Fibroblast of skin of right quadriceps (primary cell): ENCODE measurements at regions not wholly inside any gene's neighbourhood (a gene's known extent, or its start where the extent isn't known, plus 50 kb on each side); places are given as distances from the start of the nearest gene placed in this dataset.
"Not testable (repeated sequence)": the region's sequence is repeated elsewhere in the genome, so short reads cannot be mapped to it uniquely, and the experiment has no call there.

Experiments used
- DNase-seq: peaks from one replicate; pipeline ENCODE4 v3.0.0-alpha.2; 2013

DNA sequence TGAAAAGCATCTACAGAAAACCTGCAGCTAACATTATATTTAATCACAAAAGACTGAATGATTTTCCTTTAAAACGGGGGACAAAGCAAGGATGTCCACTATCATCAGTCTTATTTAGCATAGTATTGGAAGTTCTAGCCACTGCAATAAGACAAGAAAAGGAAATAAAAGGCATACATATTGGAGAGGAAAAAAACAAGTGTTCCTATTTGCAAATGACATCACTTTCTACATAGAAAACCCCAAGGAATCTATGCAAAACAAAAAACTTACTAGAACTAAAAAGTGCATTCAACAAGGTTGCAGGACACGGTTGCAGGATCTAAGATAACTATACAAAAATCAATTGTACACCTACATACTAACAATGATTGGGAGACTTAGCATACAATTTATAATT is 101.6 kb upstream of the MEF2A start:
- DNase-seq, result no peak

GRCh38 chr15:99466701-99467337 is 99.0 kb upstream of the MEF2A start:
- no peak for DNase-seq

DNA sequence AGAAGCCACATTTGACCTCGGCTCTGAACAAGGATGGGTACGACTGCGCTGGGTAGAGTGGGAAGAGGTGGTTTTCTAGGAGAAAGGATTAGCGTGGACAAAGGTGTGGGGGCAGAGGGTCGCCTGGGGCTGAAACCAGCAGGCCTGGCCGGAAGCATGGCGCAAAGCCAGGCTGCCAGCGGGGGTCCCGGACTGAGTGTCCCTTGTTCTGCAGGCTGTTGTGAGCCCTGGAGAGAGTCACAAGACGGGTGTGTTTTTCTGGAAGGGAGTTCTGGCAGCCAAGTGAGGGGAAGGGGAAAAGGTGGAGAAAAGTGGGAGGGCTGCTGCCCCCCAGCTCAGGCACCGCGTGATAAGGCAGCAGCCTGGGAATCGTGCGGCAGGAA is 98.5 kb upstream of the MEF2A start:
- DNase-seq, result no peak

GRCh38 chr15:99467853-99468464 is 97.8 kb upstream of the MEF2A start:
- no peak for DNase-seq

GRCh38 chr15:99470204-99470603 is 95.6 kb upstream of the MEF2A start:
- DNase-seq, result not testable (repeated sequence)

GRCh38 chr15:99472416-99473145 is 93.2 kb upstream of the MEF2A start:
- DNase-seq, result no peak

GRCh38 chr15:99473981-99474906 is 91.5 kb upstream of the MEF2A start:
- no peak for DNase-seq

GRCh38 chr15:99474909-99475753 is 90.7 kb upstream of the MEF2A start:
- no peak for DNase-seq

- DNase-seq, result no peak
These were observed 89.9 kb upstream of the MEF2A start for GRCh38 chr15:99475754-99476412.

DNA sequence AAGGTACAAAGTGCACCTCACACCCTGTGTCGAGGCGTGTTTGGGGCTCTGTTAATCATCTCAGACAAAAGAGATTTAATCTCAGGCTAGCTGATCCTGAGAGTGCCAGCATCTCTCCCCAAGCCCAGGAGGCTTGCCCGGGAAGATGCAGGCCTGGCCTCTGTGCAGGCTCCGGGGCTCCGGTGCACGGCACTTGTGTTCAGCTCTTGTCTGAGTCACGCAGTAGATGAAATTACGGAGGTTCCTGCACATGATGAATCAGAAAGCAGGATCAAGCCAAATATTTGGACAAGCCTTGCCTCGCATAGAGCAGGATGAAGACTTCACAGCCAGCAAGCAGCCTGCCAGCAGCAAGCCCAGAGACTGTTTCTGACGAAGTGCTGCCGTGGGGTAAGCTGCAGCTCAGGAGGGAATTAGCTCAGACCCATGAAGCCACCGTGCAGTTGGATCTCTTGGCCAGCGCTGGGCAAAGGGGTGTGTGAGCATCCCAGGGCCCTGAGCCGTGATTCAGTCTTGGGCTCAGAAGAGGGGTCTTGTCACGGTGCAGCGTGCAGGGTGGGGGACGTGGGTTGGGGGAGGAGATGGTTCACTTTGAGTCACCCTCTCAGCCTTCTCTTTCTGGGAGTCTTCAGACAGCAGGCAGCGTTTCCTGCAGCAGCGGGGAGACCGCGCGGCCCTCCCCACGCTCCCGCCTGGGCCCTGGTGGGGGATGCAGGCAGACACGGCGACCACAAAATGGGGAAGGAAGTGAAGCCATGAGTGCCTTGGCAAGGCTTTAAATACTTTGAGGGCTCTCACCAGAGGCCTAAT is 89.2 kb upstream of the MEF2A start:
- peak; percentile 98 for DNase-seq

- DNase-seq, result no peak
These were observed 87.9 kb upstream of the MEF2A start for GRCh38 chr15:99477791-99478471.

GRCh38 chr15:99478977-99479376 is 86.8 kb upstream of the MEF2A start:
- no peak for DNase-seq

- DNase-seq, result no peak
These were observed 85.6 kb upstream of the MEF2A start for GRCh38 chr15:99480016-99480810.

DNA sequence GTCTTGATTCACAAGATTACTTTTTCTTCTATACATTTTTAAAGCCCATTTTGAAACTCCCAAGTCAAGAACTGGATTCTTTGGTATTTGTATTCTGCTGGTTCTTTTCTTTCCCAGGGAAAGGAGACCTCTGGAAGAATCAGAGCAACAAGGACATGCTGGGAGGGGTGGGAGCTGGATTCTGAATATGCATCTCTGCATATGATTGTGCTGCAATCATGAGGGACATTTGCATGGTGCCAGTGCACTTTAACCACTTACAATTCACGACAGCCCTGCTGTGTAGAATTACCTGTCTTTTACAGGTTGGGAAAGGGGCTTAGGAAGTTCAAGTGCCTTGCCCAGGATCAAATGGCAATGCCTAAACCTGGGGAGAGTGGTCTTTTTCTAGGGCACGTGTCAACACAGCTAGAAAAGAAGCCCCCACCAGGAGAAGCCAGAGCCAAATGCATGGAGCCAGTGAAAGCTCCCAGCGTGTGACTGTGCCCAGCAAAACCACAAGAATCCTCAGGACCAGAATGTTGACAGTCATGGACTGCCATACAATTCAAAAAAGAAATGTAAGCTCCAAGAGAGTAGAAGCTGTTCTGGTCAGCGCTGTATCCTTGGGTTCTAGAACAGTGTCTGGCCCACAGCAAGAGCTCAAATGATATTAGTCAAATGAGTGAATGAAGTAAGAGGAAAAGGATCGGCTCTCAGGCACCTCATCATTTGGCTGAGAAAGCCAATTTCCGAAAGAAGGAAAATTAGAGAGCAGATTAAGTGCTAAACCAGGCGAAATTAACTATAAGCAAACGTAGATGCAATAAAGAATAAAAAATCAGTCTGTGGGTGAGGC is 84.5 kb upstream of the MEF2A start:
- DNase-seq, result no peak

DNA sequence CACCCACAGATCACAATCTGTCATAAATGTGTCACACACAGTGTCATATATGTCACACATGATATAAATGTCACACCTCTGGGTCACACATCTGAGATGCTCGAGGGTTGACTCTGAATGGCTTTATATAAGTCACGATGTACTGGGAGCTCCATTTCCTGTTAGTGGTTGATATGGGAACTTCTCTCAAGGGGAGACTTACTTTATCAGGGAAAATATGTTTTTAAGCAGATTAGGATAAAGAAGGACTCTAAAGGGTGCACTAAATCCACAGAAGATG is 83.9 kb upstream of the MEF2A start:
- no peak for DNase-seq

DNA sequence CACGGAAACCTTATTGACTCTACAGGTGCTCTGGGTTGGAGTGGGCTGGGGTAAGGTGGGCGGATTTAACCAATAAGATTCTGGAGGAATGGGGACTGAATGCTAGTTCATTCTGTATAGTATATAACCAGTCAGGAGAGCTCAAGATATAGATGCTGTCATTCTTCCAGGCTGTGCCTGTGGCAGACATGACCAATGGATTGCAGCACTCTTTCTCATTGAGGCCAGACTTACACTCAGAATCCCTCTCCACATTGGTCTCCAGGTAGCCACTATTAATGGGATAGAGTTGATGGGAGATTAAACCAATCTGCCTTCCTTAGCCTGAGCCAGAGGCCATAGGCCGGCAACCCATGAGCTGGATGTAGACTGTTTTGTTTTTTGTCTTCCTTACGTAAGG is 82.8 kb upstream of the MEF2A start:
- DNase-seq, result no peak

- no peak for DNase-seq
These were observed 80.4 kb upstream of the MEF2A start for GRCh38 chr15:99485153-99485961.

GRCh38 chr15:99485992-99486370 is 79.8 kb upstream of the MEF2A start:
- DNase-seq, result no peak
